GM18858 (cell line): ENCODE measurements at regions not wholly inside any gene's neighbourhood (a gene's known extent, or its start where the extent isn't known, plus 50 kb on each side); places are given as distances from the start of the nearest gene placed in this dataset.
"Not testable (repeated sequence)": the region's sequence is repeated elsewhere in the genome, so short reads cannot be mapped to it uniquely, and the experiment has no call there.

Experiments
- ATAC-seq: cut with Tn5 transposase; IDR thresholded peaks from one replicate; pipeline ENCODE4 v1.9.1; 2021; ENCODE audit not compliant: unreplicated experiment

DNA sequence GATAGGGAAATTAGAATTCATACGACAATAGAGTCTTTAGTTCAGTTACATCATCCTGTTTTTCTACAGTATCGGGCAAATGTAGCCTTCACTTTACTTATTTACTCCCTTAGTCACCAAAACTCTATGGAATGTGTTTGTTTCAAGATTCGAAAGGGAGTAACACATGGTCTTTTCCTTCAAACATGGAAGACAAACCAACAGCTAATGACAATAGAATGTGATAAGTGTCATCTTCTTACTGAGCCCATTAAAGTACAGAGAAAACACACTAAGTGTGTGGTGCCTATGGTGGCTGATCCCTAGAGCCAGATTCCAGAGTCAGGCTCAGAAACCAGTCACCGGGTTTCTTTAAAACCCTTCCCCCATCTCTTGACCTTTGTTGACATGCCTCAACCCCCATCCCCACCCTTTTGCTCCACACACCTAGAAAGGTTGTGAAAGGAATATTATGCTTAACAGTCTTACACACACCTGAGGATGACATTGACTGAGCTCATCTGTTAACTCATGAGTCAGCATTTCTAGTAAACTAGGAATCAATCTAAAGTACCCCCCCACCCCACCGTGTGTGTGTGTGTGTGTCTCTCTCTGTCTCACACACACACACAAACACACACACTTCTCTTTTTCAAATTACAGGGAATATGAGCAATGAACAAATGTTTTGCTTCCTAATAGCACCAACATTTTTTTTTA lies 549.6 kb upstream of the CCDC54 start:
- no peak for ATAC-seq

DNA sequence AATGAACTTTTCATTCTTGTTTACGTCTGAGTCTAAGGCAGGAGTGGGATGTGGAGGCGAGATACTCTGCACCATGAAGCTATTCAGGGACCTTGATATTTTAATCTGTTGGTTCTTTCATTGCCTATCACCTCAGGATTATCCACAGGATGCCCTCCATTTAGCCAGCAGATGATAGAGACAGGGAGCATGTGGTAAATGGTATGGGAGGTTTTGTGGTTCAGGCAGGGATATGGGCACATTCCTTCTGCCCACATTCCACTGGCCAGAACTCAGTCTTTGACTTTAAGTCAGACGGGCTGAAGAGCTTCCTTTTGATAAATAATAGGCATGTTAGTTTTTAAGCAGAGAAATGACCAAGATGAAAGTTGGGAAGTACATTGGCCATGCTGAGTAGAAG lies 548.0 kb upstream of the CCDC54 start:
- no peak for ATAC-seq

- no peak for ATAC-seq
Observed at GRCh38 chr3:106830334-106830733, 546.9 kb upstream of the CCDC54 start.

DNA sequence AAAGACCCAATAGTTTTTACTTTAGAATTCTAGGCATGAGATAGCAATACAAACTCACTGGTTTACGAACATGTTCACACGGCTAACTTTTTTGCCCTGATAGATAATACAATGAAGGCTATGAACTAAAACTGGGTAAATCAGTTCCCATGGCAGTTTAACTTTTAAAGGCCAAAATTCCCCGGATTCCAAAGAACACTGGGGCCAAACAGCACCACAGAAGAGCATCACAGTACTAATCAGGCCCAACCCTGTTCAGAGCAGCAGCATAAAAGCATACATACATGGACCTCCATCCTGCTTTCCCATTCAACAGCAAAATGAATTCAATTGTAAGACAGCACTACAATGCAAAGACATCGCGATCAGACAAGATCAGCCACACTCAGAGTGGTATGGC lies 540.3 kb upstream of the CCDC54 start:
- ATAC-seq: no peak

DNA sequence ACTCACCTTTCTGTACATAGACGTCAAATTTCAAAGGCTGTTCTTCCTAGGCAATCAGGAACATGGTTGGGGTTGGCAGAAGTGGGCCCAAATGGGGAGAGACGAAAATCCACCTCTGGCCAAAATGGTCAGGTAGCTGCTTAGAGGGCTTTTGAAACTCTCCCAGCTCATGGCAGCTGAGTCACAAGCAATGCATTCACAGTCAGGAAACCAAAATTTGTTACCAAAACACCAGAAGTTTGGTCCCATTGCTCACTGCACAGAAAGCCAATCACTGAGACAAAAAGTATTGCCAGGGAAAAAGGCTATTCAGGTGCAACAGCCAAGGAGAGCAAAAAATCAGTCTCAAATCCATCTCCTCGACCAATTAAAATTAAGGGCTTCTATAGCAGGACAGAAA lies 539.6 kb upstream of the CCDC54 start:
- no peak for ATAC-seq

GRCh38 chr3:106839576-106840280 lies 537.5 kb upstream of the CCDC54 start:
- ATAC-seq: no peak

GRCh38 chr3:106840319-106840718 lies 536.9 kb upstream of the CCDC54 start:
- ATAC-seq: no peak

- no peak for ATAC-seq
Observed at GRCh38 chr3:106842151-106842550, 535.1 kb upstream of the CCDC54 start.

DNA sequence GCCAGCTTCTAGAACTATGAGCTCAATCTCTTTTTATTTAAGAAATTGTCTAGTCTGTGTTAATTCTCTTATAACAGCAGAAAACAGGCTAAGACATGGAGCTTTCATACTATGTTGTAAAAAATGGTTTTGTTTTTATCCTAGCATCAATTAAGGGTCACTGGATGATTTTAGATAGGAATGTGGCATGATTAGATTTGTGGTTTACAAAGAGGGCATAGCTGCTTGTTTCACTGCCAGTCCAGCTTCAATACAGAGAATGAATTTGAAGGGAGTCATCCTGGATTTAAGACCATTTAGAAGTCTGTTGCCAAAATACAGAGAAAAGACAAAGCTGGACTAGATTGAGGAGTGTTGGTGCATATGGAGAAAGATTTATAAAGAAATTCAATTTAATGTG lies 532.6 kb upstream of the CCDC54 start:
- ATAC-seq: no peak

DNA sequence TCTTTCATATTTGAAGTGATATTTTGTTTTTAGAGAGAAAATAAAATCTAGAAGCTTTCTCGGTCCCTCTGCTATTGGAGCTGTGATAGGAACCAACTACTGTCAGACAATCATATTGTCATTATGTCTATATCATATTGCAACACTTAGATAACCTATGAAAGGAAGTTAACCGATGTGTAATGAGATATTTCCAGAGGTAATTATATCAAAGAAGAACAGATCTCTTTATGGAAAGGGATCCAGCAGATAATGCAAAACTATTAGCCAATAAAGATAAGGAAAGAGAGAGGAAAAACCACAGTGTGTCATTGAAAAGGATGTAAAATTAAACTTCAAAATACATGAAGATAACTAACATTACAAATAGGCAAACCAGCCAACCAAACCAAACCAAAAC lies 529.1 kb upstream of the CCDC54 start:
- ATAC-seq: no peak

DNA sequence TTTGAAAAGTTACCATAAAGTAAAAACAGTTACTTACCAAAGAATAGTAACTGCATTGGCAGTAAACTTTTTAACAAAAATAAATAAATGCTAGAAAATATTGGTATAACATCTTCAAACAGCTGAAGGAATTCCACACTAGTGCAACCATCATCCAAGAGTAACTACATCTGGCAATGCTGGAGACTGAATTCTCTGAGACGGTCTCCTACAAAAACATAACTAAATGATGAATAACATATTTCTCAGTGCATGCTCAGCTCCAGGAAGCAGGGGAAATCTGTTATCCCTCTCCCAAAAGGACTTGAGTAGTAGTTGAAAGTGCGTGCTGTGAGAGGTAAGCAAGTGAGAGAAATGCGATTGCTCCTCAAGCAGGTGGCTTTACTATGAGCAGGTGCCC lies 526.8 kb upstream of the CCDC54 start:
- no peak for ATAC-seq

- not testable (repeated sequence) for ATAC-seq
Observed at GRCh38 chr3:106858321-106858720, 518.9 kb upstream of the CCDC54 start.

DNA sequence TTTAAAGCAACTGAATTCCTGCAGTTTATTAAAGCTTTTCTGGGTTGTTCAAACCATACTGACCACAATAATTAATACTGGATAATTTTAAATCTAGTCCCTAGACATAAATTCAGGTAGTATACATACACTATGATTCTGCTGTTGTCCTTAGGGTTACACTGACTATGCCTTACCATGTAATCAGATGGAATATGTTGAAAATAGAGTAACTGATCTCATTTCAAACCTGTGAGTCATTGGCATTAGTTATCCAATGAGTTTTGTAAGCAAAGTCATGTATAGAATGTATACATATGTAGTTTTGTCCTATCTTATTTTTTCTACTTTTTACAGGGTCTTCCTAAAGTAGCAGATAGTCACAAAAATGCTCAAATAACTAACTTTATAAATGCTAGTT lies 517.1 kb upstream of the CCDC54 start:
- no peak for ATAC-seq

DNA sequence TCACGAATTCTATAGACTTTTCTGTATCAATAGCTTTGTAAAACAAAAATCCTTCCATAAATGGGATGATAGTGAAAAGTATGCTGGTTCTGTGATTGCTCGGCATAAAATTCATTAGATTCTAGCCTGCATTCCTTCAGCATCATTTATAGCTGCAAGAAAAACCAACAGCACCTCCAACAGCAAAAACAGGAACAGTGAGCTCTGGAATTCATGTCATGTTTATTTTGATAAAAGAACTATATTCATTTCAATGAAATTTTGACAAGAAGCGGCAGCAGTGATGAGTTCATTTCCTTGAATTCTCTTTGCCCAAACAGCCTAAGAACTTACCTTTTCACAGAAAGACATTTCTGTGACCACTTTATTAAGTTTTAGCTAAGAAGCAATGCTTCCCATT lies 515.2 kb upstream of the CCDC54 start:
- no peak for ATAC-seq

DNA sequence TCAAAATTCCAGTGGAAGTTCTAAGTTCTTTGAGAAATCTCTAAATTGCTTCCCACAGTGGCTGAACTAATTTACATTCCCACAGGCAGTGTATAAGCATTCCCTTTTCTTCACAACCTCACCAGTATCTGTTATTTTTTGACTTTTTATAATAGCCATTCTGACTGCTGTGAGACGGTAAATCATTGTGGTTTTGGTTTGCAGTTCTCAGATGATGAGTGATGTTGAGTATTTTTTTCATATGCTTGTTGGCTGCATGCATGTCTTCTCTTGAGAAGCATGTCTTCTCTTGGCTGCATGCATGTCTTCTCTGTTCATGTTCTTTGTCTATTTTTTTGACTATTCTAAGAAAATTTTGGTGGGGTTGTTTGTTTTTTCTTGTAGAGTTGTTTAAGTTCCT lies 499.6 kb upstream of the CCDC54 start:
- no peak for ATAC-seq

DNA sequence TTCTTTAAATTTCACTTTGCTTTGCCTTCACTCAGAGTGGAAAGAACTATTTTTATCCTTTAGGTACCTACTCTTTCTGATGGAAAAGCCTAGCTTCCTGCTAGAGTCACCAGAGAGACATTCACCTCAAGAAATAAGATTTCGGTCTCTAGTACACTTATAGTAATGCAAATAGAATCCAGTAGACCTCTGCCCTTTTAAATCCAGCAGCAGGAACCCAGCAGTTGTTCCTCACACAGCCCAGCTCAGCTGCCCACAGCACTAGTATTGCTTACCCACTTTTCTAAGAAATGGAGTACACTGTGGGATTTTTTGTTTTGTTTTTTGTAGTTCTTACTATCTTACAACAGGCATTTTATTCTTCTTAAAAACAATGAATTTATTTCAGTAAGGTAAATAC lies 497.0 kb upstream of the CCDC54 start:
- ATAC-seq: no peak

DNA sequence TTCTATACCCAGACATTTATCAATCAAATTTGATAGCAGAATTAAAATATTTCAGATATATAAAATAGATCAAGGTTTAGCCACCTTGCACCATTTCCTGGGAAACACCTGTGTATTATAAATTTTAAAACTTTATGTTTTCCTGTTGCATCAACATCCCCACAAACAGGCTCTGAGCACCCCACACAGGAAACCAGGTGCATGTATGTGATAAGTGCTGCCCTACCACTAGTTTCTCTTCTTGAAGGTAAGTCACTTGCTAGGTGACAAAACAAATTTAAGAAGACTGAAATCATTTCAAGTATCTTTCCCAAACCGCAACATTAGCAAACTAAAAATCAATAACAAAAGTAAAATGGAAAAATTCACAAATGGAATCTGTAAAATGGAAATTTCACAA lies 496.1 kb upstream of the CCDC54 start:
- ATAC-seq: no peak

- ATAC-seq: no peak
Observed at GRCh38 chr3:106882297-106882696, 494.9 kb upstream of the CCDC54 start.

GRCh38 chr3:106906074-106906473 lies 471.2 kb upstream of the CCDC54 start:
- no peak for ATAC-seq

DNA sequence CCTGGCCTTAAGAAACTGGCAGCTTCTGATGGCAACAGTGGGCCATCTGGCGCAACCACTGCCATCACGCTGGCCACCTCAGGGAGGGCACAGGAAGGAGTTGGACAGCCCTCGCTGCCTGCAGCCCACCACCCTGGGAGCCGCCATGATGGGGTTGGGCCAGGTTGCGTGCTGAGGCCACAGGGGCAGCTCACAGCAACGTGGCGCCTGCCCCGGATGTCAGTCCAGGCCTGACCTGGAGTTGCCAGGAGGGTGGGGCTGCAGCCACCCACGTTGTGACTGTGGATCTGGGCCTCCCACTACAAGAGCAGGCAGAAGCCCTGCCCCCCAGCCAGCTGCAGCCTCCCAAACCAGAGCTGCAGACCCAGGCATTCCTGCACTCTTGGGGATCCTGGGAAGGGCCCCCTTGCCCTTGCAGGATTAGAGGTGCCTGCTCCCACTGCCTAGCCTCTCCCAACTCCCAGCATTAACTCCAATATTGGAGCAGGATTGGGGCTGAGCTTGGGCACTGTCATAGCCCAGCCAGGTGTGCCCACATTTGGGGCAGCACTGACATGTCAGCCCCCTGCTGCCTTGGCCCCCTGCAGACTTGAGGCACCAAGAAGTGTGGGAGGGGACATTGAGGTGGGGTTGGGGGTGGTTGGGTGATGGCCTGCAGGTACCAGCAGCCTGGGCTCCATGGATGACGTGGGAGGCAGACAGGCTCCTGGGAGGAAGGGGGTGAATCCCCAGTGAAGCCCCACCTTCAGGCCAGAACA lies 468.9 kb upstream of the CCDC54 start:
- ATAC-seq: no peak

GRCh38 chr3:106913111-106913698 lies 464.0 kb upstream of the CCDC54 start:
- no peak for ATAC-seq

DNA sequence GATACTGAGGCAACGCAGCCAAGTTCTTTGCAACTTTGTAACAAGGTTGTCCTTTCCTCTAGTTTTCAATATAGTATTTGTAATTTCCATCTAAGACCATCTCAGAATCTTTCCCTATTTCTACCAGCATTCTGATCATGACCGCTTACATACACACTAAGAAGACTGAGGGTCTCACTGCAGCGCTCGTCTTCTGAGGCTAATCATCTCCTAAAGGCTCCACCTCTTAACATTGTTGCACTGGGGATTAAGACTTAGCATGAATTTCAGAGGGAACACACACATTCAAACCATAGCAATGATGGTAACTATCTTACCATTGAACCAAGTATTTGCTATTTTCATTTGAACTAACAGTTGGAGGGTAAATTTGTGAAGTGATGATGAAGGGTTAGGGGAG lies 463.3 kb upstream of the CCDC54 start:
- no peak for ATAC-seq
